RWPE2 (cell line): ENCODE measurements at regions not wholly inside any gene's neighbourhood (a gene's known extent, or its start where the extent isn't known, plus 50 kb on each side); places are given as distances from the start of the nearest gene placed in this dataset.

ENCODE experiments used
- ATAC-seq: fragments of 200-7000 bp; cut with Tn5 transposase; 3 replicates; pipeline ENCODE4 v1.9.1; 2021; ENCODE audit warnings: low read depth
- DNase-seq: peaks from one replicate; pipeline ENCODE4 v3.0.0-alpha.2; 2020; ENCODE audit warnings: low spot score
- H3K27ac ChIP-seq: fragments of 450-650 bp; 2 replicates; pipeline ENCODE4 v1.5.1; 2017; ENCODE audit warnings: mild to moderate bottlenecking; ENCODE audit not compliant: poor library complexity, severe bottlenecking
- H3K27me3 ChIP-seq: fragments of 250-450 bp; sonication (Bioruptor Pico); 2 replicates; pipeline ENCODE4 v1.5.1; 2021; ENCODE audit warnings: mild to moderate bottlenecking, moderate library complexity; ENCODE audit not compliant: insufficient read depth, poor library complexity, severe bottlenecking
- H3K36me3 ChIP-seq: fragments of 250-450 bp; sonication (Bioruptor Pico); 2 replicates; pipeline ENCODE4 v1.5.1; 2020; ENCODE audit warnings: low read depth, mild to moderate bottlenecking, moderate library complexity
- H3K4me1 ChIP-seq: fragments of 250-450 bp; sonication (Bioruptor Pico); 2 replicates; pipeline ENCODE4 v1.5.1; 2021; ENCODE audit warnings: mild to moderate bottlenecking, moderate library complexity; ENCODE audit not compliant: insufficient read depth, poor library complexity, severe bottlenecking
- H3K4me3 ChIP-seq: fragments of 250-450 bp; sonication (Bioruptor Pico); 2 replicates; pipeline ENCODE4 v1.5.1; 2021; ENCODE audit warnings: mild to moderate bottlenecking, moderate library complexity; ENCODE audit not compliant: severe bottlenecking
- H3K9me3 ChIP-seq: fragments of 250-450 bp; sonication (Bioruptor Pico); 2 replicates; pipeline ENCODE4 v1.5.1; 2021; ENCODE audit warnings: mild to moderate bottlenecking, moderate library complexity; ENCODE audit not compliant: severe bottlenecking
- TF ChIP-seq, protein P1 (sequence below): fragments of 450-650 bp; IDR thresholded peaks from one replicate; pipeline ENCODE4 v1.5.1; 2017; ENCODE audit warnings: mild to moderate bottlenecking, moderate library complexity; ENCODE audit not compliant: poor library complexity, severe bottlenecking

DNA sequence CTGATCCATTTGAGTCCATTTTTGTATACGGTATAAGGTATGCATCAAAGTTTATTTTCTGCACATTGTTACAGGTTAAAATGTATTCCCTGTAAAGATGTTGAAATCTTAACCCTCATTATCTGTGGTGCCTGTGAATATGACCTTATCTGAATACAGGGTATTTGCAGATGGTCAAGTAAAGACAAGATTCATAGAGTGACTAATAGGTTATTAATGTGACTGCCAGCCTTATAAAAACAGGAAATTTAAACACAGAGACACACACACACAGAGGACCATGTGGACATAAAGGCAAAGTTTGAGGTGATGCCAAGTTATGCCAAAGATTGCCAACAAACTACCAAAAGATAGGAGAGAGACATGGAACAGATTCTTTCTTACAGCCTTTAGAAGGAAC lies 347.2 kb upstream of the DCN start:
- Histone ChIP-seq H3K27me3 (no peaks in the 10 kb centered on the region), H3K36me3 (no peaks in the 10 kb centered on the region), H3K4me1 (peaks cover 11% of the 10 kb centered on the region), H3K27ac (peak overlapping the region; percentile 34), H3K9me3 (no peaks in the 10 kb centered on the region), H3K4me3 (no peak overlapping the region)
- ATAC-seq (peak; percentile 98), DNase-seq (no peak)
- TF ChIP-seq, protein P1, sequence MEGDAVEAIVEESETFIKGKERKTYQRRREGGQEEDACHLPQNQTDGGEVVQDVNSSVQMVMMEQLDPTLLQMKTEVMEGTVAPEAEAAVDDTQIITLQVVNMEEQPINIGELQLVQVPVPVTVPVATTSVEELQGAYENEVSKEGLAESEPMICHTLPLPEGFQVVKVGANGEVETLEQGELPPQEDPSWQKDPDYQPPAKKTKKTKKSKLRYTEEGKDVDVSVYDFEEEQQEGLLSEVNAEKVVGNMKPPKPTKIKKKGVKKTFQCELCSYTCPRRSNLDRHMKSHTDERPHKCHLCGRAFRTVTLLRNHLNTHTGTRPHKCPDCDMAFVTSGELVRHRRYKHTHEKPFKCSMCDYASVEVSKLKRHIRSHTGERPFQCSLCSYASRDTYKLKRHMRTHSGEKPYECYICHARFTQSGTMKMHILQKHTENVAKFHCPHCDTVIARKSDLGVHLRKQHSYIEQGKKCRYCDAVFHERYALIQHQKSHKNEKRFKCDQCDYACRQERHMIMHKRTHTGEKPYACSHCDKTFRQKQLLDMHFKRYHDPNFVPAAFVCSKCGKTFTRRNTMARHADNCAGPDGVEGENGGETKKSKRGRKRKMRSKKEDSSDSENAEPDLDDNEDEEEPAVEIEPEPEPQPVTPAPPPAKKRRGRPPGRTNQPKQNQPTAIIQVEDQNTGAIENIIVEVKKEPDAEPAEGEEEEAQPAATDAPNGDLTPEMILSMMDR = no peak

GRCh38 chr12:91523831-91524230 lies 341.2 kb upstream of the DCN start:
- Histone ChIP-seq H3K9me3 (no peaks in the 10 kb centered on the region), H3K27ac (no peak overlapping the region), H3K4me1 (no peaks in the 10 kb centered on the region), H3K36me3 (no peaks in the 10 kb centered on the region), H3K4me3 (no peak overlapping the region), H3K27me3 (no peaks in the 10 kb centered on the region)
- no peak for DNase-seq
- ATAC-seq = no peak
- TF ChIP-seq, protein P1 = no peak

DNA sequence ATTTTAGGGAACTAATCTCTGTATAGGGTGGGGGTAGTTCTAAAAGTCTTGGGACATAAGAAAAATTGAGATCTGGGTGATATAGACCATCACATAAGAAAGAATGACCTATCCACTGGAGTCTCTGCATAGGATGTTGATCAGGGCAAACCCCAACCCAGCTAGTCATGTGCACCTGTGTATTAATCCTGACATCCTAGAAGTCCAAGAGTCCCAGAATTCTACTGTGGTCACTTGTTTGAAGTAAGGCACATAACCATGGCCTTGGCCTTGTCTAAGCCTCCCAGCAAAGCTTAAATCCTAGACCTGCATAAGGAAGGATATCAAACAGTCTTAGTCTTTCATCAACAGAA lies 334.1 kb upstream of the DCN start:
- TF ChIP-seq, protein P1 = no peak
- Histone ChIP-seq H3K27me3 (no peaks in the 10 kb centered on the region), H3K4me1 (no peaks in the 10 kb centered on the region), H3K36me3 (no peaks in the 10 kb centered on the region), H3K4me3 (no peak overlapping the region), H3K9me3 (no peaks in the 10 kb centered on the region), H3K27ac (no peak overlapping the region)
- DNase-seq (no peak), ATAC-seq (no peak)

DNA sequence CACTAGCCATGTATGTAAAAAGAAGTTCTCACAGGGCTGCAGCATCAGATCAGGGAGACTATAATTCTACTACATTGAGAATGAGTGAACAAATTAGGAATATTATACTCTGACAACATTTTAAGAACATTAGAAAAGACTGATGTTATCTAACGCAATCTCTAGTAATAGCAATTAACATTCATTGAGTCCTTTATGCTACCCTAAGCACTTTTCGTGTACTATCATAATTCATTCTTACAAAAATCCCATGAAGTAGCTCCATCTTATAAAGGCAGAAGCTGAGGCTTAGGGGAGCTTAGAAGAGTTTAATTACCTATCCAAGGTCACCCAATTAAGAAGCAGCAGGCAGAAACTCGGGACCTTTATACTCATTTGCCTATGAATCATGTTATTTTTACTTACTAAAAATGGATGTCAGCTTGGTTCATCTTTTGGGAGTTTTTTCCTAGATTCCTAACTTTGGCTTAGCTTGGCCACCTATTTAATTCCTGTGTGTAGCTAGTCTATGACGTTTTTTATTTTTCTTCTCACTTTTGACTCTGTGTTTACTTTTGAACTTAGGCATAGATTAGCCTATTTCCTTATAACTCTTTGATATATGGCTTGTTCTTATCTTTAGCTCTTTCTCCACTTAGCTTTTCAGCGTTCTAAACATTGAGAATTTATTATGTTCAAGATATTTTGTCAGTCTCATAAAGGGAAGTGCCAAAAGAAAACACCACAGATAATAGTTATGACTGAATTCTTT lies 333.5 kb upstream of the DCN start:
- ATAC-seq (no peak), DNase-seq (no peak)
- Histone ChIP-seq H3K9me3 (no peaks in the 10 kb centered on the region), H3K36me3 (no peaks in the 10 kb centered on the region), H3K4me3 (no peak overlapping the region), H3K27ac (no peak overlapping the region), H3K4me1 (no peaks in the 10 kb centered on the region), H3K27me3 (no peaks in the 10 kb centered on the region)
- TF ChIP-seq, protein P1 = no peak

- TF ChIP-seq, protein P1 = no peak
- H3K27me3 ChIP-seq = no peaks in the 10 kb centered on the region
- DNase-seq (no peak), ATAC-seq (no peak)
- H3K4me1 ChIP-seq = no peaks in the 10 kb centered on the region
- no peaks in the 10 kb centered on the region for H3K36me3 ChIP-seq
- H3K27ac ChIP-seq = no peak overlapping the region
- no peak overlapping the region for H3K4me3 ChIP-seq
- no peaks in the 10 kb centered on the region for H3K9me3 ChIP-seq
Measured at GRCh38 chr12:91513313-91513712, 330.7 kb upstream of the DCN start.
